Breast epithelium (tissue), 4 donors: ENCODE measurements at regions not wholly inside any gene's neighbourhood (a gene's known extent, or its start where the extent isn't known, plus 50 kb on each side); places are given as distances from the start of the nearest gene placed in this dataset.

Source experiments
- DNase-seq, 2 donors: peaks; one replicate each; pipeline ENCODE4 v3.0.0-alpha.2; 2019; ENCODE audit warnings: low spot score in 2 of 2
- H3K27ac ChIP-seq, 2 donors: fragments of 200-600 bp; sonication (generic) in 1 of 2; one replicate each; pipeline ENCODE4 v1.5.1; 2016 to 2019; ENCODE audit warnings: mild to moderate bottlenecking in 1 of 2
- H3K27me3 ChIP-seq, 2 donors: fragments of 200-600 bp; sonication (generic) in 1 of 2; one replicate each; pipeline versions ENCODE4 v1.5.1 to v1.6.0; 2017 to 2019; ENCODE audit warnings: control low read depth in 1 of 2, mild to moderate bottlenecking in 1 of 2
- H3K36me3 ChIP-seq: fragments of 200-600 bp; one replicate; pipeline ENCODE4 v1.5.1; 2019
- H3K4me1 ChIP-seq, 2 donors: fragments of 200-600 bp; sonication (generic); one replicate each; pipeline ENCODE4 v1.5.1; 2016 to 2019; ENCODE audit warnings: control low read depth in 1 of 2
- H3K4me3 ChIP-seq, 3 donors: fragments of 200-600 bp; sonication (generic); 1 replicate in 2 of 3; 2 replicates in 1 of 3; pipeline ENCODE4 v1.5.1; 2016 to 2019; ENCODE audit warnings: mild to moderate bottlenecking in 3 of 3, moderate library complexity in 2 of 3
- H3K9me3 ChIP-seq, 2 donors: fragments of 200-600 bp; sonication (generic) in 1 of 2; one replicate each; pipeline ENCODE4 v1.5.1; 2016 to 2019; ENCODE audit warnings: control low read depth in 1 of 2
- CTCF ChIP-seq, 3 donors: fragments of 450-650 bp; IDR thresholded peaks; one replicate each; pipeline ENCODE4 v1.5.1; 2016 to 2017; ENCODE audit warnings: antibody characterized with exemption in 3 of 3, mild to moderate bottlenecking in 3 of 3, moderate library complexity in 3 of 3
- POLR2A ChIP-seq: fragments of 450-650 bp; IDR thresholded peaks from one replicate; pipeline ENCODE4 v1.6.1; 2016; ENCODE audit warnings: antibody characterized with exemption, mild to moderate bottlenecking, moderate library complexity
- POLR2AphosphoS5 ChIP-seq, 3 donors: sonication (generic); formaldehyde crosslinking; IDR thresholded peaks; one replicate each; pipeline ENCODE4 v1.6.1; 2017; ENCODE audit warnings: antibody characterized with exemption in 3 of 3
- intact Hi-C: fragments of 100-400 bp; cut with DNase I; formaldehyde crosslinking; loops from one replicate; pipeline ENCODE4 v1.15.1; 2023; ENCODE audit warnings: low total_unique reads

- Histone ChIP-seq H3K27me3 (no peaks in the 10 kb centered on the region), H3K9me3 (no peaks in the 10 kb centered on the region), H3K36me3 (no peaks in the 10 kb centered on the region), H3K4me1 (no peaks in the 10 kb centered on the region), H3K27ac (no peak overlapping the region), H3K4me3 (no peak overlapping the region)
- peak in 1 of 2 donors; percentile 53 for DNase-seq
- no peak for TF ChIP-seq POLR2AphosphoS5 (IDR thresholded peaks at IDR 0.05)
- no peak for TF ChIP-seq POLR2A
- no peak for TF ChIP-seq CTCF (IDR thresholded peaks at IDR 0.05)
- intact Hi-C loops = no loop called here
Measured at GRCh38 chr20:40331807-40332560, 357.1 kb downstream of the MAFB start.

- H3K27ac ChIP-seq = no peak overlapping the region
- intact Hi-C loops = no loop called here
- no peak for TF ChIP-seq CTCF (IDR thresholded peaks at IDR 0.05)
- TF ChIP-seq POLR2AphosphoS5 (IDR thresholded peaks at IDR 0.05) = no peak
- no peak for TF ChIP-seq POLR2A
Measured at GRCh38 chr20:40331249-40331648, 357.8 kb downstream of the MAFB start.

GRCh38 chr20:40329321-40329720, 359.7 kb downstream of the MAFB start:
- intact Hi-C loops = no loop called here
- Histone ChIP-seq H3K27ac (no peak overlapping the region), H3K4me1 (no peaks in the 10 kb centered on the region), H3K9me3 (no peaks in the 10 kb centered on the region), H3K36me3 (no peaks in the 10 kb centered on the region), H3K4me3 (no peak overlapping the region), H3K27me3 (no peaks in the 10 kb centered on the region)
- TF ChIP-seq CTCF (IDR thresholded peaks at IDR 0.05) (no peak), POLR2A (no peak), POLR2AphosphoS5 (IDR thresholded peaks at IDR 0.05) (no peak)
- DNase-seq = no peak

More at GRCh38 chr20:40331249-40331648, 357.8 kb downstream of the MAFB start:
- Histone ChIP-seq H3K36me3 (no peaks in the 10 kb centered on the region), H3K4me1 (no peaks in the 10 kb centered on the region), H3K27me3 (no peaks in the 10 kb centered on the region), H3K4me3 (no peak overlapping the region), H3K9me3 (no peaks in the 10 kb centered on the region)
- no peak for DNase-seq

GRCh38 chr20:40326784-40327183, 362.3 kb downstream of the MAFB start:
- Histone ChIP-seq H3K9me3 (no peaks in the 10 kb centered on the region), H3K27me3 (no peaks in the 10 kb centered on the region), H3K4me3 (no peak overlapping the region), H3K36me3 (no peaks in the 10 kb centered on the region), H3K4me1 (no peaks in the 10 kb centered on the region), H3K27ac (no peak overlapping the region)
- no peak for DNase-seq
- intact Hi-C loops = no loop called here
- TF ChIP-seq CTCF (IDR thresholded peaks at IDR 0.05) = no peak
- no peak for TF ChIP-seq POLR2A
- TF ChIP-seq POLR2AphosphoS5 (IDR thresholded peaks at IDR 0.05) = no peak

- H3K36me3 ChIP-seq = no peaks in the 10 kb centered on the region
- no peaks in the 10 kb centered on the region for H3K9me3 ChIP-seq
- DNase-seq = no peak
- no peak for TF ChIP-seq CTCF (IDR thresholded peaks at IDR 0.05)
- TF ChIP-seq POLR2A = no peak
- no peak for TF ChIP-seq POLR2AphosphoS5 (IDR thresholded peaks at IDR 0.05)
- H3K27me3 ChIP-seq = no peaks in the 10 kb centered on the region
- intact Hi-C loops = no loop called here
- no peaks in the 10 kb centered on the region for H3K4me1 ChIP-seq
- no peak overlapping the region for H3K27ac ChIP-seq
- no peak overlapping the region for H3K4me3 ChIP-seq
Measured at GRCh38 chr20:40325006-40325568, 363.9 kb downstream of the MAFB start.
